GM18951 (cell line): ENCODE measurements at regions not wholly inside any gene's neighbourhood (a gene's known extent, or its start where the extent isn't known, plus 50 kb on each side); places are given as distances from the start of the nearest gene placed in this dataset.

ENCODE experiments used
- POLR2A ChIP-seq: IDR thresholded peaks from 4 replicates; pipeline ENCODE4 v1.6.1; 2011; ENCODE audit warnings: mild to moderate bottlenecking; ENCODE audit not compliant: insufficient read length, insufficient read depth; ENCODE audit errors: extremely low read depth
- in situ Hi-C: fragments of 300-500 bp; cut with MboI; formaldehyde crosslinking; loops from one replicate; pipeline ENCODE4 v1.12.0; 2022; ENCODE audit warnings: low sequenced_read_pairs, mixed read lengths, inconsistent platforms; ENCODE audit not compliant: unreplicated experiment

GRCh38 chr2:56011624-56012023 is 88.0 kb upstream of the EFEMP1 start:
- in situ Hi-C loops, result no loop called here
- no peak for TF ChIP-seq POLR2A

- no peak for TF ChIP-seq POLR2A
- in situ Hi-C loops, result no loop called here
Measured at GRCh38 chr2:56012221-56012765, 88.7 kb upstream of the EFEMP1 start.

GRCh38 chr2:56013475-56013874 is 89.9 kb upstream of the EFEMP1 start:
- no peak for TF ChIP-seq POLR2A
- in situ Hi-C loops, result no loop called here

- in situ Hi-C loops, result no loop called here
Measured at GRCh38 chr2:56014046-56014730, 90.6 kb upstream of the EFEMP1 start.

GRCh38 chr2:56015711-56016115 is 92.1 kb upstream of the EFEMP1 start:
- in situ Hi-C loops, result no loop called here
- TF ChIP-seq POLR2A, result no peak

More at GRCh38 chr2:56014046-56014730, 90.6 kb upstream of the EFEMP1 start:
- no peak for TF ChIP-seq POLR2A

- no peak for TF ChIP-seq POLR2A
Measured at GRCh38 chr2:56017784-56018183, 94.2 kb upstream of the EFEMP1 start.

GRCh38 chr2:56018267-56018666 is 94.7 kb upstream of the EFEMP1 start:
- in situ Hi-C loops, result no loop called here
- TF ChIP-seq POLR2A, result no peak

More at GRCh38 chr2:56017784-56018183, 94.2 kb upstream of the EFEMP1 start:
- in situ Hi-C loops, result no loop called here

- in situ Hi-C loops, result no loop called here
- no peak for TF ChIP-seq POLR2A
Measured at GRCh38 chr2:56021136-56021474, 97.5 kb upstream of the EFEMP1 start.

- in situ Hi-C loops, result no loop called here
- no peak for TF ChIP-seq POLR2A
Measured at GRCh38 chr2:56021579-56021978, 98.0 kb upstream of the EFEMP1 start.

- no peak for TF ChIP-seq POLR2A
- in situ Hi-C loops, result no loop called here
Measured at GRCh38 chr2:56025469-56026193, 102.0 kb upstream of the EFEMP1 start.

- in situ Hi-C loops, result no loop called here
- TF ChIP-seq POLR2A, result no peak
Measured at GRCh38 chr2:56026828-56027227, 103.2 kb upstream of the EFEMP1 start.

- in situ Hi-C loops, result no loop called here
- no peak for TF ChIP-seq POLR2A
Measured at GRCh38 chr2:56030062-56030461, 106.5 kb upstream of the EFEMP1 start.

GRCh38 chr2:56030901-56031300 is 107.3 kb upstream of the EFEMP1 start:
- in situ Hi-C loops, result no loop called here
- no peak for TF ChIP-seq POLR2A

GRCh38 chr2:56034258-56034657 is 110.7 kb upstream of the EFEMP1 start:
- TF ChIP-seq POLR2A, result no peak
- in situ Hi-C loops, result no loop called here
